ENCODE measurements at regions not wholly inside any gene's neighbourhood (a gene's known extent, or its start where the extent isn't known, plus 50 kb on each side); places are given as distances from the start of the nearest gene placed in this dataset.

- no peak for TF ChIP-seq CTCF (IDR thresholded peaks at IDR 0.05)
- no peak for TF ChIP-seq POLR2A (IDR thresholded peaks at IDR 0.05)
These were observed 266.4 kb upstream of the GRIP1 start for GRCh38 chr12:66945189-66945817.

Measured in stomach (tissue), 4 donors.